ENCODE measurements at regions not wholly inside any gene's neighbourhood (a gene's known extent, or its start where the extent isn't known, plus 50 kb on each side); places are given as distances from the start of the nearest gene placed in this dataset.

DNA sequence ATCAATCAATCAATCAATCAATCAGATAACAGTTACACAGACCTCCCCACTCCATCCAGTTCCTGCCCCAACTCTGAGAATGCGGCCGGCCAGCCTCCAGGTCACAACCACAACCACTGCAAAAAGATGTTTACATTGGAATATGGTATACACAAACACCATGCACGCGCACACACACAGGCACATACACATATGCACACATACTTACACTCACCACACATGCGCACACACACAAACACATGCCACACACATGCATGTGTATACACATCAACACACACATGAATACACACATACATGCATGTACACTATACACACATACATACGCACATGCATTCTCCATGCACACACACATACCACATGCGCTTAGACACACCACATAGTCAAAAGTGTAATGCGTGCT, 131.1 kb downstream of the PXDC1 start:
- no peak for DNase-seq (ENCODE audit: low spot score)
- intact Hi-C loops (cut with micrococcal nuclease; ENCODE audit: unreplicated experiment): no loop called here
- H2AFZ ChIP-seq (ENCODE audit: low read length): no peak overlapping the region
- H3K9me2 ChIP-seq (ENCODE audit: insufficient read depth, low read length): no peaks in the 10 kb centered on the region
- BruUV-seq (replicated peaks): no TSS peak
- ChIA-PET POLR2A (no interaction called here), CTCF (ENCODE audit: unreplicated experiment) (no interaction called here)
- H3K4me2 ChIP-seq (ENCODE audit: low read length): no peak overlapping the region
- H4K20me1 ChIP-seq (ENCODE audit: insufficient read depth, low read length): no peaks in the 10 kb centered on the region
- no peaks in the 10 kb centered on the region for H3K9me3 ChIP-seq (ENCODE audit: low read length)
- H3K4me3 ChIP-seq (ENCODE audit: low read depth, low read length, poor library complexity, severe bottlenecking): no peak overlapping the region
- no peak overlapping the region for H3K27ac ChIP-seq (ENCODE audit: low read depth, low read length, poor library complexity, severe bottlenecking)
- no peaks in the 10 kb centered on the region for H3K4me1 ChIP-seq (ENCODE audit: insufficient read depth, low read length, poor library complexity, severe bottlenecking)
- H3K36me3 ChIP-seq (ENCODE audit: insufficient read depth, low read length): no peaks in the 10 kb centered on the region
- H3K79me2 ChIP-seq (ENCODE audit: insufficient read depth, low read depth, low read length): no peaks in the 10 kb centered on the region
- TF ChIP-seq, protein P1, sequence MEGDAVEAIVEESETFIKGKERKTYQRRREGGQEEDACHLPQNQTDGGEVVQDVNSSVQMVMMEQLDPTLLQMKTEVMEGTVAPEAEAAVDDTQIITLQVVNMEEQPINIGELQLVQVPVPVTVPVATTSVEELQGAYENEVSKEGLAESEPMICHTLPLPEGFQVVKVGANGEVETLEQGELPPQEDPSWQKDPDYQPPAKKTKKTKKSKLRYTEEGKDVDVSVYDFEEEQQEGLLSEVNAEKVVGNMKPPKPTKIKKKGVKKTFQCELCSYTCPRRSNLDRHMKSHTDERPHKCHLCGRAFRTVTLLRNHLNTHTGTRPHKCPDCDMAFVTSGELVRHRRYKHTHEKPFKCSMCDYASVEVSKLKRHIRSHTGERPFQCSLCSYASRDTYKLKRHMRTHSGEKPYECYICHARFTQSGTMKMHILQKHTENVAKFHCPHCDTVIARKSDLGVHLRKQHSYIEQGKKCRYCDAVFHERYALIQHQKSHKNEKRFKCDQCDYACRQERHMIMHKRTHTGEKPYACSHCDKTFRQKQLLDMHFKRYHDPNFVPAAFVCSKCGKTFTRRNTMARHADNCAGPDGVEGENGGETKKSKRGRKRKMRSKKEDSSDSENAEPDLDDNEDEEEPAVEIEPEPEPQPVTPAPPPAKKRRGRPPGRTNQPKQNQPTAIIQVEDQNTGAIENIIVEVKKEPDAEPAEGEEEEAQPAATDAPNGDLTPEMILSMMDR (conservative IDR thresholded peaks at IDR 0.05; ENCODE audit: low read length): no peak
- TF ChIP-seq EZH2phosphoT487 (IDR thresholded peaks at IDR 0.05; ENCODE audit: borderline replicate concordance, low read depth, low read length): no peak

DNA sequence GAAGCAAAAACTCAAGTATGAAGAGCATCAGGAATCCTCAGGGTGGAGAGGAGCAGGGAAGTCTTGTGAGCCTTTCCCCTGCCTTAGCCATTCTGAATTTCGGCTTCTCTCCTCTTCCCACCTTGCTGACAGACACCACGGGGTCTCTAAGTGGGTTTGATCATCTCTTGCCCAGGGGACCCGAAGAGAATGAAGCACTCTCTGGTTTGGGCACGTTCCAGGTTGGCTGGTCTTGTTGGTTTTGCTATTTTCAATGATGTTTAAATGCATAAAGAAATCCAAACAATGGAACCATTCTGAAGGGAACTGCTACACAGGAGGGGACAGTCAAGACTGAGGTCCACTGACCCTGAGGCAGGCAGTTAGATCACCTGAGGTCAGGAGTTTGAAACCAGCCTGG, 131.7 kb downstream of the PXDC1 start:
- Histone ChIP-seq H3K4me3 (ENCODE audit: low read depth, low read length, poor library complexity, severe bottlenecking) (no peak overlapping the region), H3K79me2 (ENCODE audit: insufficient read depth, low read depth, low read length) (no peaks in the 10 kb centered on the region), H3K27ac (ENCODE audit: low read depth, low read length, poor library complexity, severe bottlenecking) (no peak overlapping the region), H3K4me1 (ENCODE audit: insufficient read depth, low read length, poor library complexity, severe bottlenecking) (no peaks in the 10 kb centered on the region), H3K9me3 (ENCODE audit: low read length) (no peaks in the 10 kb centered on the region), H3K36me3 (ENCODE audit: insufficient read depth, low read length) (no peaks in the 10 kb centered on the region), H3K4me2 (ENCODE audit: low read length) (no peak overlapping the region), H4K20me1 (ENCODE audit: insufficient read depth, low read length) (no peaks in the 10 kb centered on the region), H3K9me2 (ENCODE audit: insufficient read depth, low read length) (no peaks in the 10 kb centered on the region), H2AFZ (ENCODE audit: low read length) (no peak overlapping the region)
- DNase-seq (ENCODE audit: low spot score): no peak
- POLR2A ChIA-PET: no interaction called here
- no peak for TF ChIP-seq EZH2phosphoT487 (IDR thresholded peaks at IDR 0.05; ENCODE audit: borderline replicate concordance, low read depth, low read length)
- TF ChIP-seq, protein P1 (conservative IDR thresholded peaks at IDR 0.05; ENCODE audit: low read length): no peak
- BruUV-seq (replicated peaks): no TSS peak
- CTCF ChIA-PET (ENCODE audit: unreplicated experiment): no interaction called here
- intact Hi-C loops (cut with micrococcal nuclease; ENCODE audit: unreplicated experiment): no loop called here

DNA sequence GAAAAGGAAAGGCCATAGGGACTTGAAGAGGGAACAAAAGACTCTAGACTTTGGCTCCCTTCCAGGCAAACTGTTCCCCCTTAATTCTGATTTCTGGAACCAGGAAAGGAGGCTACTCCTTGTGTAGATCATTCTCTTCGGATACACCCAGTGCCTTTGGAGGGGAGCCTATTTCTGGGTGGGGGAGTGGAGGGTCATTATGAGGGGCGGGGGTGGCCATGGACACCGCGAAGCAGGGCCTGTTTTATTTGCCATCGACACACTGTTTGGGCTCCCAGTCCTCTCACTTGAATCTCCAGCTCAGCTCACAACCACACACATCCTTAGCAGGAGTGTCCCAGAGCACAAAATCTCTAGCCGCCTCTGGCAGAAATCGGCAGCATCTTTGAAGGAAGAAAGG, 132.3 kb downstream of the PXDC1 start:
- Histone ChIP-seq H3K27ac (ENCODE audit: low read depth, low read length, poor library complexity, severe bottlenecking) (no peak overlapping the region), H3K4me2 (ENCODE audit: low read length) (no peak overlapping the region), H3K9me2 (ENCODE audit: insufficient read depth, low read length) (no peaks in the 10 kb centered on the region), H2AFZ (ENCODE audit: low read length) (no peak overlapping the region), H3K36me3 (ENCODE audit: insufficient read depth, low read length) (no peaks in the 10 kb centered on the region), H3K4me3 (ENCODE audit: low read depth, low read length, poor library complexity, severe bottlenecking) (no peak overlapping the region), H3K4me1 (ENCODE audit: insufficient read depth, low read length, poor library complexity, severe bottlenecking) (no peaks in the 10 kb centered on the region), H4K20me1 (ENCODE audit: insufficient read depth, low read length) (no peaks in the 10 kb centered on the region), H3K79me2 (ENCODE audit: insufficient read depth, low read depth, low read length) (no peaks in the 10 kb centered on the region), H3K9me3 (ENCODE audit: low read length) (no peaks in the 10 kb centered on the region)
- TF ChIP-seq, protein P1 (conservative IDR thresholded peaks at IDR 0.05; ENCODE audit: low read length): no peak
- no peak for TF ChIP-seq EZH2phosphoT487 (IDR thresholded peaks at IDR 0.05; ENCODE audit: borderline replicate concordance, low read depth, low read length)
- POLR2A ChIA-PET: no interaction called here
- no TSS peak for BruUV-seq (replicated peaks)
- CTCF ChIA-PET (ENCODE audit: unreplicated experiment): no interaction called here
- DNase-seq (ENCODE audit: low spot score): no peak
- intact Hi-C loops (cut with micrococcal nuclease; ENCODE audit: unreplicated experiment): no loop called here

All from OCI-LY7 (cell line).